Smooth muscle cell (in vitro differentiated cells): ENCODE measurements at regions not wholly inside any gene's neighbourhood (a gene's known extent, or its start where the extent isn't known, plus 50 kb on each side); places are given as distances from the start of the nearest gene placed in this dataset.

ENCODE experiments used
- DNase-seq: peaks from one replicate; lab custom pipeline; 2025; ENCODE audit not compliant: unreplicated experiment; lab: John Stamatoyannopoulos, UW
- H2AFZ ChIP-seq: fragments of 200-600 bp; sonication (generic); 2 replicates; pipeline ENCODE4 v1.6.0; 2016; ENCODE audit warnings: antibody characterized with exemption, low read depth, mild to moderate bottlenecking
- H3F3A ChIP-seq: fragments of 200-600 bp; sonication (generic); 2 replicates; pipeline ENCODE4 v1.6.0; 2017; ENCODE audit warnings: antibody characterized with exemption, low read depth
- H3K27ac ChIP-seq: fragments of 200-600 bp; sonication (generic); 2 replicates; pipeline ENCODE4 v1.5.1; 2016; ENCODE audit warnings: low read depth, mild to moderate bottlenecking
- H3K27me3 ChIP-seq: fragments of 200-600 bp; sonication (generic); 2 replicates; pipeline ENCODE4 v1.6.1; 2016; ENCODE audit warnings: low read depth, mild to moderate bottlenecking
- H3K36me3 ChIP-seq: fragments of 200-600 bp; sonication (generic); 2 replicates; pipeline ENCODE4 v1.5.1; 2016; ENCODE audit warnings: low read depth
- H3K4me1 ChIP-seq: fragments of 200-600 bp; sonication (generic); 2 replicates; pipeline ENCODE4 v1.5.1; 2016; ENCODE audit warnings: low read depth
- H3K4me2 ChIP-seq: fragments of 200-600 bp; sonication (generic); 2 replicates; pipeline ENCODE4 v1.6.0; 2016; ENCODE audit warnings: mild to moderate bottlenecking
- H3K4me3 ChIP-seq: fragments of 200-600 bp; sonication (generic); 2 replicates; pipeline ENCODE4 v1.5.1; 2016; ENCODE audit warnings: mild to moderate bottlenecking
- H3K79me2 ChIP-seq: fragments of 200-600 bp; sonication (generic); 2 replicates; pipeline ENCODE4 v1.6.0; 2016; ENCODE audit warnings: low read depth, mild to moderate bottlenecking
- H3K9ac ChIP-seq: fragments of 200-600 bp; sonication (generic); 2 replicates; pipeline ENCODE4 v1.6.0; 2016; ENCODE audit warnings: low read depth
- H3K9me3 ChIP-seq: fragments of 200-600 bp; sonication (generic); replicated peaks from 2 replicates; pipeline ENCODE4 v1.5.1; 2016; ENCODE audit warnings: low read depth
- H4K20me1 ChIP-seq: fragments of 200-600 bp; sonication (generic); 2 replicates; pipeline ENCODE4 v1.6.0; 2016; ENCODE audit warnings: low read depth
- CTCF ChIP-seq: fragments of 200-600 bp; sonication (generic); IDR thresholded peaks from 2 replicates; pipeline ENCODE4 v1.5.1; 2017; ENCODE audit warnings: borderline replicate concordance, mild to moderate bottlenecking, antibody characterized with exemption; ENCODE audit not compliant: insufficient read depth, poor library complexity, severe bottlenecking
- WGBS: methylation state at CpG from one replicate; pipeline ENCODE4 v1.1.7; 2016; ENCODE audit warnings: low lambda C conversion rate; 5-methylcytosine and 5-hydroxymethylcytosine counted together

- Histone ChIP-seq H3F3A (no peaks in the 10 kb centered on the region), H3K27me3 (no peaks in the 10 kb centered on the region), H3K36me3 (no peaks in the 10 kb centered on the region), H2AFZ (no peak overlapping the region), H3K79me2 (no peaks in the 10 kb centered on the region), H3K4me1 (peaks cover 26% of the 10 kb centered on the region), H3K4me3 (no peak overlapping the region), H3K9ac (no peak overlapping the region), H3K9me3 (no peaks in the 10 kb centered on the region), H4K20me1 (no peaks in the 10 kb centered on the region), H3K4me2 (no peak overlapping the region), H3K27ac (no peak overlapping the region)
- 51% methylated on average over 5 of the region's 5 CpGs for WGBS
- DNase-seq, result no peak
- peak; percentile 41 for TF ChIP-seq CTCF
Observed at GRCh38 chr3:168620854-168621253, 525.1 kb upstream of the GOLIM4 start.

- Histone ChIP-seq H3K36me3 (no peaks in the 10 kb centered on the region), H3K27ac (no peak overlapping the region), H3K9ac (no peak overlapping the region), H3K4me2 (no peak overlapping the region), H3K4me3 (no peak overlapping the region), H3K79me2 (no peaks in the 10 kb centered on the region), H4K20me1 (no peaks in the 10 kb centered on the region), H3K9me3 (no peaks in the 10 kb centered on the region), H3K4me1 (peaks cover 34% of the 10 kb centered on the region), H2AFZ (no peak overlapping the region), H3F3A (no peaks in the 10 kb centered on the region), H3K27me3 (no peaks in the 10 kb centered on the region)
- no peak for DNase-seq
- no peak for TF ChIP-seq CTCF
- WGBS, result 87% methylated on average over 3 of the region's 3 CpGs
Observed at GRCh38 chr3:168618827-168619470, 523.2 kb upstream of the GOLIM4 start.

GRCh38 chr3:168617658-168618057, 521.9 kb upstream of the GOLIM4 start:
- H2AFZ ChIP-seq, result no peak overlapping the region

More at GRCh38 chr3:168617658-168618057, 521.9 kb upstream of the GOLIM4 start:
- Histone ChIP-seq H3K79me2 (no peaks in the 10 kb centered on the region), H3K4me3 (no peak overlapping the region), H4K20me1 (no peaks in the 10 kb centered on the region), H3K4me2 (no peak overlapping the region), H3K9ac (no peak overlapping the region), H3K27me3 (no peaks in the 10 kb centered on the region), H3K36me3 (no peaks in the 10 kb centered on the region), H3K9me3 (no peaks in the 10 kb centered on the region), H3K4me1 (peaks cover 34% of the 10 kb centered on the region), H3K27ac (no peak overlapping the region), H3F3A (no peaks in the 10 kb centered on the region)
- no peak for TF ChIP-seq CTCF
- DNase-seq, result no peak
